CMK (cell line): ENCODE measurements at regions not wholly inside any gene's neighbourhood (a gene's known extent, or its start where the extent isn't known, plus 50 kb on each side); places are given as distances from the start of the nearest gene placed in this dataset.
"Not testable (repeated sequence)": the region's sequence is repeated elsewhere in the genome, so short reads cannot be mapped to it uniquely, and the experiment has no call there.

Experiments used
- DNase-seq: peaks from one replicate; pipeline ENCODE4 v3.0.0-alpha.2; 2010; ENCODE audit warnings: low read depth

DNA sequence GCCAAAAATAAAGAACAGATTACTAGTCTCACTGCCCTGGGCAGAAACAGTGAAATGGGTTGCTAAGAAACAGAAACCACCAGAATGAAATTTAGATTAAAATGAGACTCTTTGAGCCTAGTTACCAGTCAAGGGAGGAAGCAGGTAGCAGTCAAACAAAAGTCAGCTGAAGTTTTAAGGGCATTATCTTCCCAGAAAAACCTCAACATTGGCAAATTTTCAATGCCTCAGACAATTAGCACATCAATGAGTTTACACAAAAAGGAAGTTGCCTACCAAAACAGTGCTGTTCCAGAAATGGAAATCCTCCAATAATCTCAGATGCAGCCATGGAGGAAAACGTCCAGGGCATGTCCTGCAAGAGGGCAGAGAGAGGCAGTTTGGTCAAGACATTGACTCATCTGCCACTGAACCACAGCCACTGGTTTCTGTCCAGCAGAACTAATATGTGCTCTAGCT, 399.7 kb upstream of the ADGRB3 start:
- DNase-seq, result no peak

DNA sequence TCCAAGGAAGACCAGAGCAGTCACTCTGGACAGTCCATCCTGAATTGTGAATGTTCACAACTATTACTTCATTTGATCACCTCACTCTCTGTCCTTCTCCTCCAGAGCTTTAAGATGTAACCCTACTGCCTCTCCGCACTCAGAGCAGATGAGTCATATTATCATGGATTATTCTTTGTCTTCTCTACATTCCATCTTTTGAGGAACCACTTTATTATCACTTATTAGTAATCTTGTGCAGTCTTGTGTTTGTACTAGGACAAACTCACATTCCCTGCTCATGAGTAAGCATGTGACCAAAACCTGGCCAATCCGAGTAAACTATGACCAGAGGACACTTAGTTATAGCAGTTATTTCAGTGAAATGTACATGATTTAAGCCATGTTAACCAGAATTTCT, 401.5 kb upstream of the ADGRB3 start:
- no peak for DNase-seq

DNA sequence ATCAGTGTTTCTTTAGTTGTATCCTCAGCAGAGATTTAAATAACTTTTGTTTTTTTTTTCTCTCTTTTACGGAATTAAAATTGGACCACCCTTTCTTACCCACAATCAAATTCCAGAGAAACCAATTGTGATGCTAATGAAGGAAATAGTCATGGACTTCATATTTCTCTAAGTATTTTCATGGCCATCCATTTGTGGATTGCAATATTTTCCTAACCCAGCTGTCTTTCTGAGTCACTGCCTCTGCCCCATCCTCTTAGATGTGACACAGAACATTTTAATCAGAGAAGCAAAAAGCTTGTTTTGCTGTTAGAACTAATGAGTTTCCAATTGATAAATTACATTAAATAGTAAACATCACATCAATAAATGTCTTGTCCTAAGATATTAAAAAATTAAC, 405.5 kb upstream of the ADGRB3 start:
- no peak for DNase-seq

DNA sequence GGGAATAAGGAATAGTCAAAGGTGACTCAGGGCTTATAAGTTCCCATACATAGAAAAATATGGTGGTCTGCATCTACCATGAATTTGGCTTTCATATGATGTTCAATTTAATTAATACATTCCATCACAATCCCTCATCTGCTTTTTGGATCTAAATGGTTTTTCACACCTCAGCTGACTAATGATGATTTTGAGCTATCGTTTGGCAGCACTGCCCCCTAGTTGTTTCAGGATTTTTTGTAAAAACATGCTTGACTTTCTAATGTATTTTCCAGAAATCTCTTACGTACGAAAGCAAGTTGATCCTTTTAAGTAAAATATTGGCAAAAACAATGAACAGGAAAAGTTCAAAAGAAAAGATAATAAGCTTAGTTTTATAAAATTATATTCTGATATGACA, 408.6 kb upstream of the ADGRB3 start:
- DNase-seq, result no peak

DNA sequence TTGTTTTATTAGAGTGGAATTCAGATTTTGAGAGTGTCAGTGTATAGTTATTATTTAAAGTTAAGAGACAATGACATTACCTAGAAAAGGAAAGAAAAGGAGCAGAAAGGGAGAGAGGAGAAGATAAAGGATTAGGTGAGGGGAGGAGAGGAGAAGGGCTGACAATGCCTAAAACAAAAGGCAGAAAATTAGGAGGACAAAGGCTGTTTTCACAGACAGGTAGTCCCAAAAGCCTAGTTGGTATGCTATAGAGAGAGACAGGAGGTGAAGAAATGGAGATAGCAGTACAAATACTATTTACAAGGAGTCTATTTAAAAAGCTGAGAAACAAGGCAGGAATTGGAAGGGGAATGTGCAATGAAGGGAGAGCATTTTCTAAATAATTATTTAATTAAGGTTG, 409.4 kb upstream of the ADGRB3 start:
- DNase-seq, result no peak

DNA sequence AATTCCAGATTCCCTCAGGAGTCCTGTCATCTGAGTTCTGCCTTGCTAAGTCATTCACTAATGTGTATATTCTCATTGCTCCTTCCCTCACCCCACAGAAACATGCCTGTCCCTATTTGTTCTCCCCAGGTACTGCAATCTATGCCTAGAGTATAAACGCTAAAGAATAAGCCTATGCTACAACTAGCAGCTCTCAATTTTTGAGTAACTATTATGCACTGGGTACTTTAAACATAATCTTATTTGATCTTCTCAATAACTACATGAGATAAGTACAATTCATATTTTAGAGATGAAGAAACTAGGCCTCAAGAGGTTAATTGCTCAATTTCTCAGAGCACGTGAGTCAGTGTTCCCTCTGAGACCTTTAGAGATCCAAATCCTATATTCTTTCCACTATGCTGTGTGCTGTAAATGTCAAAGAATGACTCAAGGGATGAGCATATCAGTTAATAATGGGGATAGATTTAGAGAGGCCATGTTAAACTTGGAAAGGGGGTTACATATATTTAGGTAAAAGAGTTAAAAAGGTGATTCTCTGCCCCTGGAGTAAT, 423.8 kb upstream of the ADGRB3 start:
- DNase-seq, result no peak

DNA sequence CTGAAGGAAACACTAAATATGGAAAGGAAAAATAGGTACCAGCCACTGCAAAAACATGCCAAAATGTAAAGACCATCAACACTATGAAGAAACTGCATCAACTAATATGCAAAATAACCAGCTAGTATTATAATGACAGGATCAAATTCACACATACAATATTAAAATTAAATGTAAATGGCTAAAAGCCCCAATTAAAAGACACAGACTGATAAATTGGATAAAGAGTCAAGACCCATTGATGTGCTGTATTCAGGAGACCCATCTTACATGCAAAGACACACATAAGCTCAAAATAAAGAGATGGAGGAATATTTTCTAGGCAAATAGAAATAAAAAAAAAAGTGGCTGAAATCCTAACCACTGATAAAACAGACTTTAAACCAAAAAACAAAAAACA, 427.5 kb upstream of the ADGRB3 start:
- not testable (repeated sequence) for DNase-seq

DNA sequence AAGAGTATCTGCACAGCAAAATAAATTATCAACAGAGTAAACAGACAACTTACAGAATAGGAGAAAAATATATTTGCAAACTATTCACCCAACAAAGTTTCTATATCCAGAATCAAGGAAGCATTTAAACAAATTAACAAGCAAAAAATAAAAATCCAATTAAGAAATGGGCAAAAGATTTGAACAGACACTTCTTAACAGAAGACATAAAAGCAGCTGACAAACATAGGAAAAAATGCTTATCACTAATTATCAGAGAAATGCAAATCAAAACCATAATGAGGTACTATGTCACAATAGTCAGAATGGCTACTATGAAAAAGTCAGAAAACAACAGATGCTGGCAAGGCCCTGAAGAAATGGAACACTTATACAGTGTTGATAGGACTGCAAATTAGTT, 434.2 kb upstream of the ADGRB3 start:
- no peak for DNase-seq

DNA sequence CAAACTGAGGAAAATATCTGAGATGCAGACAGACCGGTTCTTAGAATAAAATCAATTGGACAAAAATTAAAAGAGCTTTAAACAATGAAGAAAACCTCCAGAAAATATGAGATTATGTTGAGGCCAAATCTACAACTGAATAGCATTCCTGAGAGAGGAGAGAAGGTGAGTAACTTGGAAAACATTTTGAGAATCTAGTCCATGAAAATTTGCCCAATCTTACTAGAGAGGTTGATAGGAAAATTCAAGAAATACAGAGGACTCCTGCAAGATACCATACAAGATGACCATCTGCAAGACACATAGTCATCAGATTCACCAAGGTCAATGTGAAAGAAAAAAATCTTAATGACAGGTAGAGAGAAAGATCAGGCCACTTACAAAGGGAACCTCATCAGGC, 437.7 kb upstream of the ADGRB3 start:
- no peak for DNase-seq

DNA sequence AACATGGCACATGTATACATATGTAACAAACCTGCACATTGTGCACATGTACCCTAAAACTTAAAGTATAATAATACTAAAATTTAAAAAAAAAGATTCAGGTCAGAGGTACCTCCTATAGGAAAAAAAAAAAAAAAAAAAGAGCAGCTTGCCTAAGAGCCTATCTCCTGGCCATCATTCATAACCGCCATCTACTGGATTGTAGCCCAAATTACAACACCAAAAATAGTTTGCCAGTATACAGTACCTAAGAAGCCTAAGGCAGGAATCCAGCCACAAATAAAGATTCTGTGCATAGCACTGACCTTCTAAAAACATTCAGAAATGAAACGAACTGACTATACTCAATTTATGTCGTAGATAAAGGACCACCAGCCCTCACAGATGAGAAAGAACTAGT, 438.4 kb upstream of the ADGRB3 start:
- peak; percentile 15 for DNase-seq

DNA sequence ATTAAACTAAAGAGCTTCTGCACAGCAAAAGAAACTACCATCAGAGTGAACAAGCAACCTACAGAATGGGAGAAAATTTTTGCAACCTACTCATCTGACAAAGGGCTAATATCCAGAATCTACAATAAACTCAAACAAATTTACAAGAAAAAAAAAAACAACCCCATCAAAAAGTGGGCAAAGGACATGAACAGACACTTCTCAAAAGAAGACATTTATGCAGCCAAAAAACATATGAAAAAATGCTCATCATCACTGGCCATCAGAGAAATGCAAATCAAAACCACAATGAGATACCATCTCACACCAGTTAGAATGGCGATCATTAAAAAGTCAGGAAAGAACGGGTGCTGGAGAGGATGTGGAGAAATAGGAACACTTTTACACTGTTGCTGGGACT, 439.3 kb upstream of the ADGRB3 start:
- DNase-seq, result not testable (repeated sequence)

DNA sequence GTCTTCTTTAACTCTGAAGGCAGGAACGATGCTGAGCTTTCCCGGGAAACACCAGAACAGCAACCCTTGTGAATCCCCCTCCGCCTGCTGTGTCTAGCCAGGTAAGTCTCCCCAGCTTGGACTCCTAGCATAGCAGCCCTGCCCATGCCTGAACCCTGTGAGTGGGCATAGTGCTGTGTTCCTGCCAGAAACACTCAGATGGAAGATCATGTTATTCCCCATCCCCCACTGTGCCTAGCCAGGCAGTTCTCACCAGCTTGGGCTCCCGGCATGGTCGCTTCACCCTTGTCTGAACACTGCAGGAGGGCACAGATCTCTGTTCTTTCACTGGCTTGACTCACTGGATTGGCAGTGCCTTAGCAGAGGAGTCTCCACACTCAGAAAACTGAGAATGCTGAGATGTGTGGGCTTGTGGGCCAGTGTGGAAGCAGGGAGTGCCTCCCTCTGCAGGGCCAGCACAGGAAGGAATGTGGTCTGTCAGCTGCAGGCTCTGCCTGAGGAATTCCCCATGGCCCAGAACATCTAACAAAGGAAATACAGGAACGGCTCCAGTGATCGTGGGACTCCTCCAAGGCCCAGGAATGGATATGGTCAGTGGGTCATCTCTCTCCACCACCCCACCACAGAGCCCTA, 440.1 kb upstream of the ADGRB3 start:
- no peak for DNase-seq

DNA sequence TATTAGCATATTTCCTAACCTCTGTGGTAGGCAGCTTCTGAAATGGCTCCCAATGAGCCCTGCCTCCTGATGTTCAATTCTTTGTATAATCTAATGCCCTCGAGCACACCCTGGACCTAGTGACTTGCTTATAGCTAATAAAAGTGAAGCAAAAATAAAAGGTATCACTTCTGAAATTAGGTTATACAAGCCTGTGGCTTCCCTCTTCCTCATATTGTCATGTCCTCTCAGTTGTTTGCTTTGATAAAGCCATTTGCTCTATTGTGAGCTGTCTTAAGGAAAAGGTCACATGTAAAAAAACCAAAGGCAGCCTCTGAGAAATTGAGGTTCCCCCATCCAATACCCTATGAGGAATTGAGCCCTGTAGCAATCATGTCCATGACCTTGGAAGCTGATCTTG, 442.1 kb upstream of the ADGRB3 start:
- no peak for DNase-seq

DNA sequence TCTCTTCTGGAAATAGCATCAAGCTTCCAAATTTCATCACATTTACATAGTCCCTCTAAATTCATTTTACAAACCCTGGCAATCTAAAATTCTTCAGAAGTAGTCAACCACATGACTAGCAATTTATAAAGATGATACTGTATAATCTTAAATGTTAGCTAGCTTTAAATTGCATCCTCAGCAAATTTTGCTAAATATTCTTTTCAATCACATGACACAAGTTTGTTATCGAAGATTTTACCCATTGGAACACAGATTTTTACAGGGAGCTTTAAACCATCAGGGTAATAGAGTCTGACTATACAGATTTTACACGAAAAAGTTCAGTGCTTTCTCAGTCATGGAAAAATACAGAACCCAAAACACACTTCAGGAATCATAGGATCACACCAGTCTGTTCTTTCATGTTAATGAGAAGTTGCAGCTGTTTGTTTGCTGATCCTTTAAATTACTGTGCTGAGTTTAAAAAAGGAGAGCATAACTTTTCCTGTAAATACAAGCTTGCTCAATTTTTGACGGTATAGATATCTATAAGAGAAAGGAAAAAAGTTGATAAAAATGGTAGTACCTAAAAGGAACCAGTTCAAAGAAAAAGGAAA, 445.8 kb upstream of the ADGRB3 start:
- no peak for DNase-seq

DNA sequence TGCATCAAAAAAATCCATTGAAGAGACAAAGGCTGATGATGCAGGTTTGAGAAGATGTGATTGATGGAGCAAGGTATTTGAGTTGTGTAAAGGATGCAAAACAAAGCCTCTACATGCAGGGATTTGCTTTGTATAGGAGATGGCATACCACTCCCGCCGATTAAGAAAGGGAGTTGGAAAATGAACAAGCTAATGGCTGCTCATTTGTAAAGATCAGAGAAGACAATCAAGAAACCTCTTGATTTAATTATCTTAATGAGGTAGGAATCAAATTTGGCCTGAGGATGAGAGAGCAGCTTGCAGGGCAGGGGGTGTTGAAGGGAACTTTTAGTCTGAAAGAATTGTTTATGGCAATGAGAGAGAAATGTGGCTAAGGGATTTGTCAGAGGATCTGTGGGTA, 448.2 kb upstream of the ADGRB3 start:
- no peak for DNase-seq

DNA sequence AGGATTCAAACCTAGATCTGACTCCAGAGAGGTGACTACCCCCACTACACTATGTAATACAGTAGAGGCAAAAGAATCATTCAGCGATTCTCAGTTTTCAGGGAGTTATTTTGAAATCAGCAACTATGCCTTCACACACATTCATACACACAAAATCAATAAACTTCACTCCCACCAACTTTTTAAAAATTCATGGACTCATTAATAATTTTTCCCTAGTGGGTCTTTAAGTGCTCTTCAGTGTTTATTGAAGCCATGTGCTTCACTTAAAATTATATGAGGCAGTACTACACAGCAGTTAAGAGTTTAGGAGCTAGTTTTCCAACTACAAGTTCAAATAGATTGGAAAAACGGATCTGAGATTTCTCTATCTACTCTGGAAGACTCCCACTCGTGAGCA, 452.7 kb upstream of the ADGRB3 start:
- DNase-seq, result no peak

DNA sequence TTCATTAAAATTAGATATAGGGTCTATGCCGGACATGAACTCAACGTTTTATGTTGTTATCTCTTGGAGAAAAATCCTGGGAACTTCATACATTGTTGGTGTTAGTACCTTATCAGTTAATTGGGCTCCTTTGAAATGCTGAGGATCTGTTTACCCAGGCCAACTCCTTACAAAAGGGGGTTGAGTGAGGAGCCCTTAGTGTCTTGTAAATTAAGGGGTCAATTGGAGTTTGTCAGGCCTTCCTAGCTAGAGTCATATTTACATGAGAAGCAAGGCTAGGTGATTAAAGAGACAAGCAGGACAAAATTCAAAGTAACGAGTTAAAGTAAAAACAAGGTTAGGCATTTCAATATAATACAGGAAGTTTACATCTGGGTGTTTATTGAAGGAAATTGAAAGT, 454.1 kb upstream of the ADGRB3 start:
- DNase-seq, result not testable (repeated sequence)

DNA sequence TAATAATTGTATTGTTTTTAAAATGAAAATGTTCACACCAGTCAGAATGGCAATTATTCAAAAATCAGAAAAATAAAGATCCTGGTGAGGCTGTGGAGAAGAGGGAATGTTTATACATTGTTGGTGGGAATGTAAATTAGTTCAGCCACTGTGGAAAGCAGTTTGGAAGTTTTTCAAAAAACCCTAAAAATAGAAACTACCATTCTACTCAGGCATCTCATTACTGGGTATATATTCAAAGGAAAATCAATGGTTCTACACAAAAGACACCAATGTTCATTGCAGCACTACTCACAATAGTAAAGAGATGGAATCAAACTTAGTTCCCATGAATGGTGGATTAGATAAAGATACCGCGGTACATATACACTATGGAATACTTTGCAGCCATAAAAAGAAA, 461.5 kb upstream of the ADGRB3 start:
- DNase-seq, result no peak

DNA sequence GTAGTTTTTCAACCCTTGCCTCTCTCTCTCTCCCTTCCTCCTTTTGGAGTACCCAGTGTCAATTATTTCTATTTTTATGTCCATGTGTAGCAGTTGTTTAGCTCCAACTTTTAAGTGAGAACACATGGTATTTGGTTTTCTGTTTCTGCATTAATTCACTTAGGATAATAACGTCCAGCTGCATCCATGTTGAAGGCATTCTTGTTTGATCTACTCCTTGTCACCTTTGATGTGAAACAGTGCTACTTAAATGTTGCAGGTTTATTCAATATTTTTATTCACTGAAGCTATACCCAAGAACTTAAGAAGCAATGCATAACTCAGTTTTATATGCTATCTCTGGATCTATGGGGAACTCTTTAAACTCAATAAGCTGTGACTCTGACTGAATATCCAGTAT, 465.2 kb upstream of the ADGRB3 start:
- DNase-seq, result no peak

DNA sequence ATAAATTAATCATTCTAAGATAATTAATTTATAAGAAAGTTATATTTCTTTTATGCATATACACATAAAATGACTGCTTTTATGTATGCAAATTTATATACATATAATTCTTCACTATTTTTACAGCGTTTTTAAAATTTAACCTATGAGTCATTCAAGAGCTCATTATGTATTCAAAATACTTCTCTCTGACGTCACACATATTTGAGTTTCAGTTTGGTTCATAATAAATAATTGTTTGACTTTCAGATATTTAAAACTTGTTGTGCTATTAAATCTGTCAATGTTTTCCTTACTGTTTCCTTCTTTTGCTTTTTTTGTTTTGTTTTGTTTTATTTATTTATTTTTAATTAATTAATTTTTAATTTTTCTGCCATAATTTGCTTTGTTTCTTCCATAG, 467.5 kb upstream of the ADGRB3 start:
- no peak for DNase-seq

DNA sequence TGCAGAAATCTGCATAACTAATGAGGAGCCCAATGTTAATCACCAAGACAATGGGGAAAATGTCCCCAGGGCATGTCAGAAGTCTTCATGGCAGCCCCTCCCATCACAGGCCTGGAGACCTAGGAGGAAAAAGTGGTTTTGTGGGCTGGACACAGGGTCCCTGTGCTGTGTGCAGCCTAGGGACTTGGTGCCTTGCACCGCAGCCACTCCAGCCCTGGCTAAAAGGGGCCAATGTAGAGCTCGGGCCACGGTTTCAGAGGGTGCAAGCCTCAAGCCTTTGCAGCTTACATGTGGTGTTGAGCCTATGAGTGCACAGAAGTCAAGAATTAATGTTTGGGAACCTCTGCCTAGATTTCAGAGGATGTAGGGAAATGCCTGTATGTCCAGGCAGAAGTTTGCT, 474.3 kb upstream of the ADGRB3 start:
- DNase-seq, result not testable (repeated sequence)

DNA sequence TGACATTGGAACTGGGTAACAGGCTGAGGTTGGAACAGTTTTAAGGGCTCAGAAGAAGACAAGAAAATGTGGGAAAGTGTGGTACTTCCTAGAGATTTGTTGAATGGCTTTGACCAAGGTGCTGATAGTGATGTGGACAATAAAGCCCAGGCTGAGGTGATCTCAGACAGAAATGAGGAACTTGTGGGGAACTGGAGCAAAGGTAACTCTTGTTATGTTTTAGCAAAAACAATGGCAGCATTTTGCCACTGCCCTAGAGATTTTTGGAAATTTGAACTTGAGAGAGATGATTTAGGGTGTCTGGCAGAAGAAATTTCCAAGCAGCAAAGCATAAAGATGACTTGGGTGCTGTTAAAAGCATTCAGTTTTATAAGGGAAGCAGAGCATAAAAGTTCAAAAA, 474.7 kb upstream of the ADGRB3 start:
- DNase-seq, result no peak

DNA sequence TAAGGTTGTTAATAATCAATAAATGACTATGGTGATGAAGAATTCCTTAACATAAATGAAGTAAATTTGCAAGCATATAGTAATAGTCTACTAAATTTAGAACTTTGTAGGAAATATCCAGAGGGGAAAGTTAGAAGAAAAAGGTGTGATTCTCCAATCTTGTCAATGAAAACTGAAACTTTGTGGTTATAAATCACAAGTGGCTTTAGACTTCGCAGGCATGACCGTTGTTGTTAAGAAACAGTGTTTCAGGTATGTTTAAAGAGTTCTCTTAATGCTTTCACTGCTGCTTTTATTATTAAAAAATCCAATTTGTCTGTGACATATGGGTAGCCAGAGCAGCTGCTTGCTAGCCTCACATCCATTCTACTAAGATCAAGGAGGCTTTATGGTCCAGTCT, 475.6 kb upstream of the ADGRB3 start:
- DNase-seq, result no peak

DNA sequence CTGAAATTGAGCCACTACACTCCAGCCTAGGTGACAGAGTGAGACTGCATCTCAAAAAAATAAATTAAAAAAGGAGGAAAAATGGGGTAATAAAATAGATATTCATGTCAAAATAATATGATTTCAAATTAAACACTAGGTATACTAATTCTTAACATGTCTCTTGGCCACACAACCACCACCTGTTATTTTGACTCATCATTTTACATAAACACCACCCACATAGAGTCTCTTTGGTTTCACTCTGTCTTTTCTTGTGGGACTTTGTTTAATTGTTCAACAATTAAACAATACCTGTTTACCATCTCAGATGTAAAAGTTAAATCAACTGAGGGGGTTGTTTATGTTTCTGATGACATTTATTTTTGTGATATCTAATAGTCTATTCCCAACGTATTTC, 476.8 kb upstream of the ADGRB3 start:
- DNase-seq, result no peak
